Thyroid gland (tissue), 4 donors: ENCODE measurements at regions not wholly inside any gene's neighbourhood (a gene's known extent, or its start where the extent isn't known, plus 50 kb on each side); places are given as distances from the start of the nearest gene placed in this dataset.

ENCODE experiments used
- POLR2A ChIP-seq, 2 donors: fragments of 450-650 bp; IDR thresholded peaks; one replicate each; pipeline ENCODE4 v1.6.1; 2017; ENCODE audit warnings: antibody characterized with exemption in 2 of 2, mild to moderate bottlenecking in 2 of 2, moderate library complexity in 1 of 2
- TF ChIP-seq, protein P1 (sequence below), 6 experiments: fragments of 200-600 bp in 3 of 6; fragments of 450-650 bp in 3 of 6; sonication (generic) in 3 of 6; IDR thresholded peaks; one replicate each; pipeline ENCODE4 v1.5.1; 2016 to 2019; ENCODE audit warnings: antibody characterized with exemption in 6 of 6, mild to moderate bottlenecking in 2 of 6, inconsistent platforms in 1 of 6, moderate library complexity in 1 of 6

DNA sequence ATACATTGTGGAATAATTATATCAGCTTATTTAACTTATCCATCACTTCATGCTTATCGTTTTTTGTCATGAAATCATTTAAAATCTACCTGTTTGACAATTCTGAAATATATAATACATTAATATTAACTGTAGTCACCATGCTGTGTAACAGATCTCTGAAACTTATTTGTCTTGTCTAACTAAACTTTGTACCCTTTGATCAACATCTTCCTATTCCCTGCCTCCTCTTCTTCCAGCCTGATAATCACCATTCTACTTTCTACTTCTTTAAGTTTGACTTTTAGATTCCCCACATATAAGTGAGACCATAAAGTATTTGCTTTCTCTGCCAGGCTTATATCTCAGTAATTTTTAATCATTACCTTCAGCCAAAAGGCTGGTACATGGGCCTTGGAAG is 134.2 kb upstream of the LINC00305 start:
- TF ChIP-seq, protein P1, sequence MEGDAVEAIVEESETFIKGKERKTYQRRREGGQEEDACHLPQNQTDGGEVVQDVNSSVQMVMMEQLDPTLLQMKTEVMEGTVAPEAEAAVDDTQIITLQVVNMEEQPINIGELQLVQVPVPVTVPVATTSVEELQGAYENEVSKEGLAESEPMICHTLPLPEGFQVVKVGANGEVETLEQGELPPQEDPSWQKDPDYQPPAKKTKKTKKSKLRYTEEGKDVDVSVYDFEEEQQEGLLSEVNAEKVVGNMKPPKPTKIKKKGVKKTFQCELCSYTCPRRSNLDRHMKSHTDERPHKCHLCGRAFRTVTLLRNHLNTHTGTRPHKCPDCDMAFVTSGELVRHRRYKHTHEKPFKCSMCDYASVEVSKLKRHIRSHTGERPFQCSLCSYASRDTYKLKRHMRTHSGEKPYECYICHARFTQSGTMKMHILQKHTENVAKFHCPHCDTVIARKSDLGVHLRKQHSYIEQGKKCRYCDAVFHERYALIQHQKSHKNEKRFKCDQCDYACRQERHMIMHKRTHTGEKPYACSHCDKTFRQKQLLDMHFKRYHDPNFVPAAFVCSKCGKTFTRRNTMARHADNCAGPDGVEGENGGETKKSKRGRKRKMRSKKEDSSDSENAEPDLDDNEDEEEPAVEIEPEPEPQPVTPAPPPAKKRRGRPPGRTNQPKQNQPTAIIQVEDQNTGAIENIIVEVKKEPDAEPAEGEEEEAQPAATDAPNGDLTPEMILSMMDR (IDR thresholded peaks at IDR 0.05), result no peak
- no peak for TF ChIP-seq POLR2A (IDR thresholded peaks at IDR 0.05)
